Astrocyte (in vitro differentiated cells and primary cell): ENCODE measurements at regions not wholly inside any gene's neighbourhood (a gene's known extent, or its start where the extent isn't known, plus 50 kb on each side); places are given as distances from the start of the nearest gene placed in this dataset.

Experiments used
- CTCF ChIP-seq: IDR thresholded peaks from 2 replicates; pipeline ENCODE4 v1.5.1; 2011; ENCODE audit warnings: low read depth, mild to moderate bottlenecking, inconsistent platforms, low read length, moderate library complexity; ENCODE audit not compliant: insufficient read depth
- EZH2 ChIP-seq: IDR thresholded peaks from 2 replicates; pipeline ENCODE4 v1.6.1; 2012; ENCODE audit warnings: mild to moderate bottlenecking, low read length, inconsistent platforms; ENCODE audit not compliant: insufficient read depth

GRCh38 chr13:81676008-81676407 is 1335.1 kb upstream of the SPRY2 start:
- TF ChIP-seq CTCF (no peak), EZH2 (no peak)
